ENCODE measurements at regions not wholly inside any gene's neighbourhood (a gene's known extent, or its start where the extent isn't known, plus 50 kb on each side); places are given as distances from the start of the nearest gene placed in this dataset.

DNA sequence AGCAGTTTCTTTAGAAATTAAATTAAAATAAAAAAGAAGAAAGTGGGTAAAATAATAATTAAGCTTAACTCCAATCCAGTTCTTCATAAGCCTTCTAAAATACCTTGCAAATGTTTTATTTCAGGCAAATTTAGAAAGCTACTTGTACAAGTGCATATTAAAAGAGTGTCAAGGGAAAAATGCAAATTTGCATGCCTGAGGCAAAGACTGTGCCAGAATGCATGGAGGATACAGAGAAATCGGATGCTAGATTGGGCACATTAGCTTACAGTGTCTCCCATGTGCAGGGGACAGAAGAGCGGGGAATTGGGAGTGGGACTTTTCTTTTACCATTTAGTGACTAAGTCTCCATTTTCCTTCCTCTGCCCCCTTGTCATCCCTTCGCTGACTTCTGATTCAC, 173.0 kb upstream of the NWD2 start:
- H3K27ac ChIP-seq (ENCODE audit: low read length), result no peak overlapping the region
- H4K20me1 ChIP-seq (ENCODE audit: insufficient read depth, low read length), result no peaks in the 10 kb centered on the region
- H3K4me3 ChIP-seq (ENCODE audit: low read length), result no peak overlapping the region
- no peak overlapping the region for H3K9ac ChIP-seq (ENCODE audit: low read length)
- no peak overlapping the region for H2AFZ ChIP-seq (ENCODE audit: low read depth, low read length)
- H3K79me2 ChIP-seq (ENCODE audit: low read length), result no peaks in the 10 kb centered on the region
- TF ChIP-seq EZH2phosphoT487 (IDR thresholded peaks at IDR 0.05; ENCODE audit: low read depth) (no peak), CTCF (IDR thresholded peaks at IDR 0.05; ENCODE audit: low read depth, low read length) (no peak)
- H3K4me1 ChIP-seq (ENCODE audit: low read length), result peaks cover 7% of the 10 kb centered on the region; the same call in 1 of the 2 replicates
- H3K27me3 ChIP-seq (ENCODE audit: low read depth, low read length), result no peaks in the 10 kb centered on the region
- H3K9me3 ChIP-seq (ENCODE audit: insufficient read depth, low read length), result no peaks in the 10 kb centered on the region
- peaks cover 5% of the 10 kb centered on the region for H3K36me3 ChIP-seq (replicated peaks; ENCODE audit: low read depth, low read length)
- H3K4me2 ChIP-seq (ENCODE audit: low read length), result no peak overlapping the region

DNA sequence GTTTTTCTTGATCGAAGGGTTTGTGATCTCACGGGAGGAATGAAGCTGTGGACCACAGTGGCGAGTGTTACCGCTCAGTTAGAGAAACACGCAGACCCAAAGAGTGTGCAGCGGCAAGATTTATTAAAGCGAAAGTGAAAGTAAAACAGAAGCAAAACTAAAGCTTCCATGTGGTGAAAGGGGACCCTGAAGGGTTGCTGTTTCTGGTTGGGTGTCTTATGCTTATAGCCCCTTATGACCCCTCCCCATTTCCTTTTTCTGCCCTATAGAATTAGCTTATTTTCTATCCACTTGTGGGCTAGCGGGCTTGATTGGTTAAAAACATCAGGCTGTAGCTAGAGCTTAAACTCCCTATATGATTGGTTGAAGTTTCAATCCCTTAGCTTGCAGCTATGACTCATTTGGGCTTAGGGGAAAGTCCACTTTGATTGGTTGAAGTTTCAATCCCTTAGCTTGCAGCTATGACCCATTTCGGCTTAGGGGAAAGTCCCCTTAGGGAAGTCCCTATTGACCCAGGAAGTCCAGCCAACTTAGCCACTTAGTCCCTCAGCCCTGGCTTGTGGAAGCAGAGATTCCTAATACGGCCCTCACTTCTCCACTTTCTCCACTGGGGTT, 171.2 kb upstream of the NWD2 start:
- no peak overlapping the region for H3K4me2 ChIP-seq (ENCODE audit: low read length)
- peaks cover 5% of the 10 kb centered on the region for H3K36me3 ChIP-seq (replicated peaks; ENCODE audit: low read depth, low read length)
- peaks cover 7% of the 10 kb centered on the region; the same call in 1 of the 2 replicates for H3K4me1 ChIP-seq (ENCODE audit: low read length)
- no peak overlapping the region for H3K4me3 ChIP-seq (ENCODE audit: low read length)
- H3K27me3 ChIP-seq (ENCODE audit: low read depth, low read length), result no peaks in the 10 kb centered on the region
- 0 out of 2 replicates have a peak overlapping the region, but pooled peaks have one; percentile 16 for H2AFZ ChIP-seq (ENCODE audit: low read depth, low read length)
- no peaks in the 10 kb centered on the region for H4K20me1 ChIP-seq (ENCODE audit: insufficient read depth, low read length)
- H3K27ac ChIP-seq (ENCODE audit: low read length), result no peak overlapping the region
- no peak overlapping the region for H3K9ac ChIP-seq (ENCODE audit: low read length)
- no peaks in the 10 kb centered on the region for H3K9me3 ChIP-seq (ENCODE audit: insufficient read depth, low read length)
- TF ChIP-seq CTCF (IDR thresholded peaks at IDR 0.05; ENCODE audit: low read depth, low read length) (no peak), EZH2phosphoT487 (IDR thresholded peaks at IDR 0.05; ENCODE audit: low read depth) (no peak)
- no peaks in the 10 kb centered on the region for H3K79me2 ChIP-seq (ENCODE audit: low read length)

DNA sequence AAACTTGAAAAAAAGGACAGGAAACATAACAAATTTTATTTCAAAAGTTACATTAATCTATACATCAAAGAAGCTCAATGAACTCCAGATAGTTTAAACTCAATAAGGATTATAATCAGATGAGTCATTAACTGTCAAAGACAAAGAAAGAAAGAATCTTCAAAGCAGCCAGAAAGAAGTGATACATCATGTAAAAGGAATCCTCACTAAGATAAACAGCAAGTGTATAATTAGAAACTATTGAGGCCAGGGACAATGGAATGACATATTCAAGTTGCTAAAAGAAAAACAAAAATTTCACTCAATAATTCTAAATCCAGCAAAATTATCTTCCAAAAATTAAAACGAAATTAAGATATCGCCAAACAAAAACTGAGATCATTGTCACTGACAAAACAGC, 161.6 kb upstream of the NWD2 start:
- Histone ChIP-seq H3K4me3 (ENCODE audit: low read length) (no peak overlapping the region), H3K9me3 (ENCODE audit: insufficient read depth, low read length) (no peaks in the 10 kb centered on the region), H3K79me2 (ENCODE audit: low read length) (no peaks in the 10 kb centered on the region), H3K4me1 (ENCODE audit: low read length) (no peaks in the 10 kb centered on the region), H3K27me3 (ENCODE audit: low read depth, low read length) (no peaks in the 10 kb centered on the region), H3K4me2 (ENCODE audit: low read length) (no peak overlapping the region), H2AFZ (ENCODE audit: low read depth, low read length) (no peak overlapping the region), H3K9ac (ENCODE audit: low read length) (no peak overlapping the region), H3K27ac (ENCODE audit: low read length) (no peak overlapping the region), H3K36me3 (replicated peaks; ENCODE audit: low read depth, low read length) (no peaks in the 10 kb centered on the region), H4K20me1 (ENCODE audit: insufficient read depth, low read length) (no peaks in the 10 kb centered on the region)
- TF ChIP-seq CTCF (IDR thresholded peaks at IDR 0.05; ENCODE audit: low read depth, low read length) (no peak), EZH2phosphoT487 (IDR thresholded peaks at IDR 0.05; ENCODE audit: low read depth) (no peak)

DNA sequence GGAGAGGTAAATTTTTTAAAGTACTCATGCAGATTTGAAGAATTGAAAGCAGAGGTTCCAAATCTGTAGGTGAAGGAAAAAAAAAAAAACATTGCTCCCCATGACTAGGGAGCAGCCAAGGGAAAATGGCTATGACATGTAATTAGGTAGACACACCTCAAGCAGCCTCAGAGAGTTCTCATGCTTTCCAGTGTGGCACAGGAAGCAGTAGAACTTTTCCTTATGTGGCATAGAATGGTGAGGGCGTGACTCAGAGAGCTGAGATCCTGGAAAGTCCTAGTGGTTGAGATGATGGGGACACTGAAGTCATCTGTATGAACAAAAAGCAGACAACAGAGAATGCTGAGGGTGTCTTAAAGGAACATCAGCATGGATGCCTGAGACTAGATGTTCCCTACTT, 148.6 kb upstream of the NWD2 start:
- no peak overlapping the region for H3K9ac ChIP-seq (ENCODE audit: low read length)
- H3K27ac ChIP-seq (ENCODE audit: low read length), result no peak overlapping the region
- peaks cover 7% of the 10 kb centered on the region; the same call in 1 of the 2 replicates for H3K27me3 ChIP-seq (ENCODE audit: low read depth, low read length)
- no peaks in the 10 kb centered on the region for H3K36me3 ChIP-seq (replicated peaks; ENCODE audit: low read depth, low read length)
- no peaks in the 10 kb centered on the region for H4K20me1 ChIP-seq (ENCODE audit: insufficient read depth, low read length)
- peaks cover under 1% of the 10 kb centered on the region; the same call in 1 of the 2 replicates for H3K4me1 ChIP-seq (ENCODE audit: low read length)
- H2AFZ ChIP-seq (ENCODE audit: low read depth, low read length), result no peak overlapping the region
- H3K4me2 ChIP-seq (ENCODE audit: low read length), result no peak overlapping the region
- H3K4me3 ChIP-seq (ENCODE audit: low read length), result no peak overlapping the region
- no peaks in the 10 kb centered on the region for H3K9me3 ChIP-seq (ENCODE audit: insufficient read depth, low read length)
- no peaks in the 10 kb centered on the region for H3K79me2 ChIP-seq (ENCODE audit: low read length)
- TF ChIP-seq EZH2phosphoT487 (IDR thresholded peaks at IDR 0.05; ENCODE audit: low read depth), result no peak
- no peak for TF ChIP-seq CTCF (IDR thresholded peaks at IDR 0.05; ENCODE audit: low read depth, low read length)
